ENCODE measurements at regions not wholly inside any gene's neighbourhood (a gene's known extent, or its start where the extent isn't known, plus 50 kb on each side); places are given as distances from the start of the nearest gene placed in this dataset.

DNA sequence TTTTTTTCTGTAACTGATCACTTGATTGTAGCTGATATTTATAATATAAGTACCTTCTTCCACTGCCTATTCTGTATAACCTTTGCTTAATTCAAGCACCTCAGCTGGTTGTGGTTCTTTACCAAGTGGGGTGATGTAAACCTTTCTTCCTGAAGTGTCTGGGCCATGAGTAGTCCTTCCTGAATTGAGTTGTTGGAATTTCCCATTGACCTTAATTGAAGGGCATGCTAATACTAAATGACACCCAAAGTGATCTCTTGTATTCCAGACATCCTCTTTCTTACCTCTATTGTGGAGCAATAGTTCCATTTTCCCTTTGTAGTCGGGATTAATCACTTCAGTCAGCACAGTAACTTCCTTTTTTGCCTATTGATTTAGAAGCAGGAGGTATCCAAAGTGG, 1496.8 kb upstream of the CELF4 start:
- Histone ChIP-seq H2AFZ (ENCODE audit: low read length) (no peak overlapping the region), H3K27ac (ENCODE audit: low read depth, low read length, poor library complexity, severe bottlenecking) (no peak overlapping the region), H3K4me1 (ENCODE audit: insufficient read depth, low read length, poor library complexity, severe bottlenecking) (no peaks in the 10 kb centered on the region), H4K20me1 (ENCODE audit: insufficient read depth, low read length) (no peaks in the 10 kb centered on the region), H3K9me2 (ENCODE audit: insufficient read depth, low read length) (no peaks in the 10 kb centered on the region), H3K4me2 (ENCODE audit: low read length) (no peak overlapping the region), H3K36me3 (ENCODE audit: insufficient read depth, low read length) (no peaks in the 10 kb centered on the region), H3K79me2 (ENCODE audit: insufficient read depth, low read depth, low read length) (no peaks in the 10 kb centered on the region), H3K9me3 (ENCODE audit: low read length) (no peaks in the 10 kb centered on the region), H3K4me3 (ENCODE audit: low read depth, low read length, poor library complexity, severe bottlenecking) (no peak overlapping the region)
- POLR2A ChIA-PET = no interaction called here
- no peak for DNase-seq (ENCODE audit: low spot score)
- TF ChIP-seq EZH2phosphoT487 (IDR thresholded peaks at IDR 0.05; ENCODE audit: borderline replicate concordance, low read depth, low read length) = no peak
- BruUV-seq (replicated peaks) = no TSS peak
- CTCF ChIA-PET (ENCODE audit: unreplicated experiment) = no interaction called here
- intact Hi-C loops (cut with micrococcal nuclease; ENCODE audit: unreplicated experiment) = no loop called here

DNA sequence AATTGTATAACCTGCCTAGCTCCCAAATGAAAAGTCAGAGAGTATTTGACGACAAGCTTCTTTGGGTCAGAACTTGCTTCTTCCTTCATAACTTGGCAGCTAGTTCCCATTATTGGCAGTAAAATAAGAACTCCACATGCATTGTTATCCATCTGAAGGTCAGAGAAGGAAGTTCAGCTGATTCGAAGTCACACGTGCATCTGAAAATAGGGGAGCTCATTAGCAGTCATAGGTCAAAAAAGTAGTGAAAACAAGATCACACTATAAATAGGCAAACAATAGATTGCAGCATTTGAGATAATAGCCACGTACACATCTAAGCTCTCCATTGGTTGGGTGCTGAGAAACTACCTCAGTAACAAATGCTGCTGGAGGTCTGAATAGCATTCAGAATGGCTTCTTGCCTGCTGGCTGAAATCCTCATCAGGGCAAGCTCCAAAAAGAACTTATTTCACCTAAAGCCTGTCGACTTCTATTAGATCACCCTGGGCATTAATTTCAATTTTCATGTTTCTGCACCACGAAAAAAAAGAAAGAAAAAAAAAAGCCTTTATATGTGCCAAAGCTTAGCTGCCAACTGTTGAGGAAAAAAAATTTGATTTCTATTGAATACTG, 1492.9 kb upstream of the CELF4 start:
- TF ChIP-seq, protein P1, sequence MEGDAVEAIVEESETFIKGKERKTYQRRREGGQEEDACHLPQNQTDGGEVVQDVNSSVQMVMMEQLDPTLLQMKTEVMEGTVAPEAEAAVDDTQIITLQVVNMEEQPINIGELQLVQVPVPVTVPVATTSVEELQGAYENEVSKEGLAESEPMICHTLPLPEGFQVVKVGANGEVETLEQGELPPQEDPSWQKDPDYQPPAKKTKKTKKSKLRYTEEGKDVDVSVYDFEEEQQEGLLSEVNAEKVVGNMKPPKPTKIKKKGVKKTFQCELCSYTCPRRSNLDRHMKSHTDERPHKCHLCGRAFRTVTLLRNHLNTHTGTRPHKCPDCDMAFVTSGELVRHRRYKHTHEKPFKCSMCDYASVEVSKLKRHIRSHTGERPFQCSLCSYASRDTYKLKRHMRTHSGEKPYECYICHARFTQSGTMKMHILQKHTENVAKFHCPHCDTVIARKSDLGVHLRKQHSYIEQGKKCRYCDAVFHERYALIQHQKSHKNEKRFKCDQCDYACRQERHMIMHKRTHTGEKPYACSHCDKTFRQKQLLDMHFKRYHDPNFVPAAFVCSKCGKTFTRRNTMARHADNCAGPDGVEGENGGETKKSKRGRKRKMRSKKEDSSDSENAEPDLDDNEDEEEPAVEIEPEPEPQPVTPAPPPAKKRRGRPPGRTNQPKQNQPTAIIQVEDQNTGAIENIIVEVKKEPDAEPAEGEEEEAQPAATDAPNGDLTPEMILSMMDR (conservative IDR thresholded peaks at IDR 0.05; ENCODE audit: low read length) = no peak
- TF ChIP-seq EZH2phosphoT487 (IDR thresholded peaks at IDR 0.05; ENCODE audit: borderline replicate concordance, low read depth, low read length) = no peak
- no peak for DNase-seq (ENCODE audit: low spot score)
- H3K79me2 ChIP-seq (ENCODE audit: insufficient read depth, low read depth, low read length) = no peaks in the 10 kb centered on the region
- intact Hi-C loops (cut with micrococcal nuclease; ENCODE audit: unreplicated experiment) = no loop called here
- ChIA-PET CTCF (ENCODE audit: unreplicated experiment) (no interaction called here), POLR2A (no interaction called here)
- no TSS peak for BruUV-seq (replicated peaks)
- H3K36me3 ChIP-seq (ENCODE audit: insufficient read depth, low read length) = no peaks in the 10 kb centered on the region
- H2AFZ ChIP-seq (ENCODE audit: low read length) = no peak overlapping the region
- no peak overlapping the region for H3K4me2 ChIP-seq (ENCODE audit: low read length)
- no peak overlapping the region for H3K4me3 ChIP-seq (ENCODE audit: low read depth, low read length, poor library complexity, severe bottlenecking)
- H3K9me3 ChIP-seq (ENCODE audit: low read length) = no peaks in the 10 kb centered on the region
- H4K20me1 ChIP-seq (ENCODE audit: insufficient read depth, low read length) = no peaks in the 10 kb centered on the region
- no peaks in the 10 kb centered on the region for H3K4me1 ChIP-seq (ENCODE audit: insufficient read depth, low read length, poor library complexity, severe bottlenecking)
- H3K27ac ChIP-seq (ENCODE audit: low read depth, low read length, poor library complexity, severe bottlenecking) = no peak overlapping the region
- H3K9me2 ChIP-seq (ENCODE audit: insufficient read depth, low read length) = no peaks in the 10 kb centered on the region

DNA sequence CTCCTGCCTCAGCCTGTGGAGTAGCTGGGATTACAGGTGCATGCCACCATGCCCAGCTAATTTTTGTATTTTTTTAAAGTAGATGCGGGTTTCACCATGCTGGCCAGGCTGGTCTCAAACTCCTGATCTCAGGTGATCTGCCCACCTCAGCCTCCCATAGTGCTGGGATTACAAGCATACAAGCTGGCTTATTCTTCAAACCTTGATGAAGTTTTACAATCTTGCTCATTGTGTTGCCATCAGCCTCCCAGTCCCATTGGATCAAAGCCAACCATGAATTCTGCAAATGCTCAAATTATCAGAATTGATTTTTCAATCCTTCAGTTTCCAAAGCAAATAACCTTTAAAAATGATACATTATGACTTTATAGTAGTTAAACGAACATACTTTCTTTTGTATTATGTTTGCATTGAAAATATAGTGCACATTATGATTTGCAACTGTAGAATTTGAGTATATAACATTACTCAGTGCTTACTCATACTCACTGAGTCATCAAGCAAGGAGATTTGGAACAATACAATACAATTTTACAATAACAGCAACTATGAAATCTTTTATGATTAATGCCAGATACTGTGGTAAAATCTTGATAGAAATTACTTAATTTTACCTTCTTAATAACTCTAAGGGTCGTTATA, 1491.9 kb upstream of the CELF4 start:
- Histone ChIP-seq H3K79me2 (ENCODE audit: insufficient read depth, low read depth, low read length) (no peaks in the 10 kb centered on the region), H3K27ac (ENCODE audit: low read depth, low read length, poor library complexity, severe bottlenecking) (no peak overlapping the region), H2AFZ (ENCODE audit: low read length) (no peak overlapping the region), H3K9me2 (ENCODE audit: insufficient read depth, low read length) (no peaks in the 10 kb centered on the region), H4K20me1 (ENCODE audit: insufficient read depth, low read length) (no peaks in the 10 kb centered on the region), H3K4me2 (ENCODE audit: low read length) (no peak overlapping the region), H3K4me3 (ENCODE audit: low read depth, low read length, poor library complexity, severe bottlenecking) (no peak overlapping the region), H3K36me3 (ENCODE audit: insufficient read depth, low read length) (no peaks in the 10 kb centered on the region), H3K4me1 (ENCODE audit: insufficient read depth, low read length, poor library complexity, severe bottlenecking) (no peaks in the 10 kb centered on the region), H3K9me3 (ENCODE audit: low read length) (no peaks in the 10 kb centered on the region)
- no TSS peak for BruUV-seq (replicated peaks)
- no peak for TF ChIP-seq EZH2phosphoT487 (IDR thresholded peaks at IDR 0.05; ENCODE audit: borderline replicate concordance, low read depth, low read length)
- TF ChIP-seq, protein P1 (conservative IDR thresholded peaks at IDR 0.05; ENCODE audit: low read length) = no peak
- CTCF ChIA-PET (ENCODE audit: unreplicated experiment) = no interaction called here
- POLR2A ChIA-PET = no interaction called here
- no peak for DNase-seq (ENCODE audit: low spot score)
- intact Hi-C loops (cut with micrococcal nuclease; ENCODE audit: unreplicated experiment) = no loop called here
